ENCODE measurements at regions not wholly inside any gene's neighbourhood (a gene's known extent, or its start where the extent isn't known, plus 50 kb on each side); places are given as distances from the start of the nearest gene placed in this dataset.
"Not testable (repeated sequence)": the region's sequence is repeated elsewhere in the genome, so short reads cannot be mapped to it uniquely, and the experiment has no call there.

GRCh38 chr20:53777402-53777801 is 183.8 kb upstream of the ZNF217 start:
- TF ChIP-seq EZH2phosphoT487 (IDR thresholded peaks at IDR 0.05; ENCODE audit: insufficient read depth, low read depth); EZH2 (IDR thresholded peaks at IDR 0.05; ENCODE audit: insufficient read depth, poor library complexity, severe bottlenecking): not testable (repeated sequence)
